PC-9 (cell line): ENCODE measurements at regions not wholly inside any gene's neighbourhood (a gene's known extent, or its start where the extent isn't known, plus 50 kb on each side); places are given as distances from the start of the nearest gene placed in this dataset.

Experiments used
- BruUV-seq: library from RNA; stranded (reverse); fragments of 400-500 nt; replicated peaks from 2 replicates; lab custom pipeline; 2021; lab: Mats Ljungman, UMichigan
- CTCF ChIA-PET: fragments of 300-600 bp; sonication (Branson Sonifier 250); formaldehyde crosslinking; loops from one replicate; lab custom pipeline; 2022; ENCODE audit warnings: antibody characterized with exemption; lab: Charles Lee
- POLR2A ChIA-PET: fragments of 300-600 bp; sonication (Branson Sonifier 250); formaldehyde crosslinking; loops from one replicate; lab custom pipeline; 2022; ENCODE audit warnings: antibody characterized with exemption; ENCODE audit not compliant: unreplicated experiment; lab: Charles Lee
- DNase-seq, 2 experiments: peaks; one replicate each; pipeline versions ENCODE4 v3.0.0 to v3.0.0-alpha.2; 2015 to 2022; ENCODE audit warnings: mixed read lengths in 1 of 2
- H2AFZ ChIP-seq: fragments of 200-600 bp; sonication (generic); 2 replicates; pipeline ENCODE4 v1.8.1; 2017; ENCODE audit warnings: antibody characterized with exemption
- H3F3A ChIP-seq: fragments of 200-600 bp; sonication (generic); 2 replicates; pipeline ENCODE4 v1.8.1; 2017; ENCODE audit warnings: antibody characterized with exemption, mild to moderate bottlenecking, low read depth; ENCODE audit not compliant: insufficient read depth
- H3K27ac ChIP-seq: fragments of 200-600 bp; sonication (generic); 2 replicates; pipeline ENCODE4 v1.6.1; 2016; ENCODE audit warnings: mixed run types
- H3K27me3 ChIP-seq: fragments of 200-600 bp; sonication (generic); 2 replicates; pipeline ENCODE4 v1.6.1; 2016; ENCODE audit warnings: low read depth, mixed run types; ENCODE audit not compliant: insufficient read depth
- H3K36me3 ChIP-seq: fragments of 200-600 bp; sonication (generic); 2 replicates; pipeline ENCODE4 v1.6.1; 2016; ENCODE audit warnings: low read depth, mixed run types
- H3K4me1 ChIP-seq: fragments of 200-600 bp; sonication (generic); replicated peaks from 2 replicates; pipeline ENCODE4 v1.6.1; 2016; ENCODE audit warnings: mixed run types; ENCODE audit not compliant: insufficient read depth
- H3K4me2 ChIP-seq: fragments of 200-600 bp; sonication (generic); 2 replicates; pipeline ENCODE4 v1.6.1; 2017; ENCODE audit warnings: mixed run types
- H3K4me3 ChIP-seq: fragments of 200-600 bp; sonication (generic); 2 replicates; pipeline ENCODE4 v1.6.1; 2016; ENCODE audit warnings: mixed run types
- H3K79me2 ChIP-seq: fragments of 200-600 bp; sonication (generic); 2 replicates; pipeline ENCODE4 v1.6.1; 2017; ENCODE audit warnings: low read depth, mixed run types
- H3K9me2 ChIP-seq: fragments of 200-600 bp; sonication (generic); 2 replicates; pipeline ENCODE4 v1.8.1; 2017; ENCODE audit warnings: mild to moderate bottlenecking; ENCODE audit not compliant: insufficient read depth
- H3K9me3 ChIP-seq: fragments of 200-600 bp; sonication (generic); 2 replicates; pipeline ENCODE4 v1.8.1; 2016; ENCODE audit warnings: low read depth; ENCODE audit not compliant: insufficient read depth
- H4K20me1 ChIP-seq: fragments of 200-600 bp; sonication (generic); 2 replicates; pipeline ENCODE4 v1.8.1; 2017; ENCODE audit not compliant: insufficient read depth
- CTCF ChIP-seq: fragments of 200-600 bp; sonication (generic); conservative IDR thresholded peaks from 2 replicates; pipeline ENCODE4 v1.6.1; 2017; ENCODE audit warnings: mixed run types, antibody characterized with exemption, mild to moderate bottlenecking, moderate library complexity
- EZH2 ChIP-seq: fragments of 200-600 bp; sonication (generic); IDR thresholded peaks from 2 replicates; pipeline ENCODE4 v1.8.0; 2017; ENCODE audit warnings: antibody characterized with exemption, low read depth
- intact Hi-C: fragments of 100-400 bp; cut with micrococcal nuclease; formaldehyde crosslinking; loops from one replicate; pipeline ENCODE4 v1.10.0; 2022; ENCODE audit not compliant: unreplicated experiment

- H3K27ac ChIP-seq: no peak overlapping the region
- no peaks in the 10 kb centered on the region for H3K4me1 ChIP-seq
- BruUV-seq: no TSS peak
- no peak for TF ChIP-seq CTCF
- TF ChIP-seq EZH2: no peak
- no peaks in the 10 kb centered on the region for H3F3A ChIP-seq
- POLR2A ChIA-PET: no interaction called here
- H3K36me3 ChIP-seq: no peaks in the 10 kb centered on the region
- H4K20me1 ChIP-seq: no peaks in the 10 kb centered on the region
- no peaks in the 10 kb centered on the region for H3K79me2 ChIP-seq
- DNase-seq: no peak
- H3K27me3 ChIP-seq: peaks cover 4% of the 10 kb centered on the region; the same call in 1 of the 2 replicates
- intact Hi-C loops: no loop called here
- H3K9me3 ChIP-seq: no peaks in the 10 kb centered on the region
- CTCF ChIA-PET: no interaction called here
- no peaks in the 10 kb centered on the region for H3K9me2 ChIP-seq
- 0 out of 2 replicates have a peak overlapping the region, but pooled peaks have one; percentile 30 for H2AFZ ChIP-seq
- no peak overlapping the region for H3K4me2 ChIP-seq
- H3K4me3 ChIP-seq: no peak overlapping the region
Measured at GRCh38 chr11:42593441-42593840, 718.4 kb upstream of the API5 start.

DNA sequence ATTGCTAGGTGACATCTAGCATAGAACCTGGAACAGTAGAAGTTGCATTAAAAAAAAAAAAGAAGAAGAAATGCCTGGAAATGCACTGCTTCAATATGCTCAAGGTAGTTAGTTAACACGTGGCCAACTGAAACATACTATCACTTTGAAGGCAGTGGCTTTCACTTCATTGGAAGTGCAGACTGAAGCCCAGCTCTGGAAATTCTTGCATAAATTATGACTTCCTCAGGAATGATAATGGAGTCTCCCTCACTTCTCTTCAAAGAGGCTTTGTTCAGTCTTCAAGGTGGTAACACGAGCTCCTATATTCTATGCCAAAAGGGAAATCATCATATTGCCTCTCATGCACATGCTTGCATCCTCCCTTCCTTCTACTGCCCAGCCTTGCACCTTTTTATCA lies 715.9 kb upstream of the API5 start:
- Histone ChIP-seq H3K9me2 (no peaks in the 10 kb centered on the region), H3K4me1 (no peaks in the 10 kb centered on the region), H2AFZ (no peak overlapping the region), H3K27ac (no peak overlapping the region), H3K4me3 (no peak overlapping the region), H3K79me2 (no peaks in the 10 kb centered on the region), H3K9me3 (no peaks in the 10 kb centered on the region), H3K36me3 (no peaks in the 10 kb centered on the region), H4K20me1 (no peaks in the 10 kb centered on the region), H3K4me2 (no peak overlapping the region), H3K27me3 (peaks cover 2% of the 10 kb centered on the region; the same call in 1 of the 2 replicates), H3F3A (no peaks in the 10 kb centered on the region)
- no TSS peak for BruUV-seq
- ChIA-PET POLR2A (no interaction called here), CTCF (no interaction called here)
- TF ChIP-seq CTCF (no peak), EZH2 (no peak)
- no peak for DNase-seq
- intact Hi-C loops: no loop called here

DNA sequence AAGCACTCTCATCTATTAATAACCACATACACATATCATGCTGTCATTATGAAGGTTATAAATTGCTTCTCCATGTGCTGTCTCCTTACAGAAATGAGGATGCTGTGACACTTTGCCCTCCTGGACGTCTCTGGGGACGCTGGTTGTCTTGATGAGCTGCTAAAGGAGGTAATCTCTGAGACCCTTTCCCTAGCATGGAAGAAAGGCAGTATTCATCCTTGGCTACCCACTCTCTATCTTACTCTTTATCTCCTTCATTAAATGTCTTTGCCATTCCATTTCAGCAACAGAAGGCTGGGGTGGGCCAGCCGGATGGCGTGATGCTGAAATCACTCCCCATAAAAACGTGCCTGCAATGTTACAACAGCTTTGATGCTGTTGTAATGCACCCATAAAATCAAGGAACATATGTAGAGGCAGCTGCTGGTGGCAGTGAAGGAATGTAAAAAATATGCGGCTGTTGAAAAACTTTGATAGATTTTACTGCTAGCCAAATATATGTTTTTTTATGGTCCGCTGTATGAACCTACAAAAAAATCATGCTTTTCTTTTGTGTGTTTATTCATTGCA lies 715.1 kb upstream of the API5 start:
- no peaks in the 10 kb centered on the region for H3K36me3 ChIP-seq
- H3K79me2 ChIP-seq: no peaks in the 10 kb centered on the region
- no peaks in the 10 kb centered on the region for H3K27me3 ChIP-seq
- no TSS peak for BruUV-seq
- no peak for TF ChIP-seq CTCF
- no peak for TF ChIP-seq EZH2
- H3K9me3 ChIP-seq: no peaks in the 10 kb centered on the region
- no peak for DNase-seq
- H4K20me1 ChIP-seq: no peaks in the 10 kb centered on the region
- no peaks in the 10 kb centered on the region for H3K4me1 ChIP-seq
- H3K4me2 ChIP-seq: no peak overlapping the region
- no peak overlapping the region for H3K4me3 ChIP-seq
- ChIA-PET CTCF (no interaction called here), POLR2A (no interaction called here)
- no peaks in the 10 kb centered on the region for H3K9me2 ChIP-seq
- intact Hi-C loops: no loop called here
- no peak overlapping the region for H2AFZ ChIP-seq
- H3F3A ChIP-seq: no peaks in the 10 kb centered on the region
- no peak overlapping the region for H3K27ac ChIP-seq
